SHP77 (cell line): ENCODE measurements at regions not wholly inside any gene's neighbourhood (a gene's known extent, or its start where the extent isn't known, plus 50 kb on each side); places are given as distances from the start of the nearest gene placed in this dataset.

Experiments
- DNase-seq, 2 experiments: peaks; one replicate each; lab custom pipeline; 2025; lab: John Stamatoyannopoulos, UW

DNA sequence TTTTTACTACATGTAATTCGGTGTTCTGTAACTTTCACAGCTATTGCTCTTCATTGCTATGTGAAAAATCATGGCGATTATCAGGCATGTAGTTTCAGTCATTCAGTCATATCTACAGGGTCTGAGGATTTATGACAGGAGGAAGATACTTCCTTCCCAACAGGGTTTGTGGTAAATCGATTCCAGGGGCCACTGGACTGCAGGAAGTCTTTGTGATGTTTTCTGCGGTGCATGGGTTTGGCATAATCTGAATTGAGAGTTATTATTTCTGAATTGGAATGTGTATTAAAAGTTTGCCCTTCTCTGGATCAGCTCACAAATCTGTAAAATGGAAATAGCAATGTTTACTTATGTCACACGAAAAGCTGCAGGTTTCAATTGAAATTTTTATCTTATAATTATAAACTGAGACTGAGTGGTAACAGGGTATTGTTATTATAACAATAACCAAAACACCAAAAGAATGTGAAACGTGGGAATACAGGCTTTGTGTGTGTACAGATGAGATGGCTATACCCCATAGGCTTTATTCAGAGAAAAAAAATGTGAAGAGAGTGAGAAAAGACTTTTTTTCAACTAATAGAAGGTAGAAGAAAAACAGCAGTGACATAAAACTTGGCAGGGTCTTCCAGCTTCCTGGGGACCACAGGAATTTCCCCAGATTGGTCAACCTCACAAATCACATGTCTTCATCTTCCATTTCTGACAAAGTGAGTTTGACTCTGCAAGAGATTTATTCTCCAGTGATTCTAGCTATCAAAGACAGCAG, 307.7 kb upstream of the NFE2L3 start:
- DNase-seq: no peak

DNA sequence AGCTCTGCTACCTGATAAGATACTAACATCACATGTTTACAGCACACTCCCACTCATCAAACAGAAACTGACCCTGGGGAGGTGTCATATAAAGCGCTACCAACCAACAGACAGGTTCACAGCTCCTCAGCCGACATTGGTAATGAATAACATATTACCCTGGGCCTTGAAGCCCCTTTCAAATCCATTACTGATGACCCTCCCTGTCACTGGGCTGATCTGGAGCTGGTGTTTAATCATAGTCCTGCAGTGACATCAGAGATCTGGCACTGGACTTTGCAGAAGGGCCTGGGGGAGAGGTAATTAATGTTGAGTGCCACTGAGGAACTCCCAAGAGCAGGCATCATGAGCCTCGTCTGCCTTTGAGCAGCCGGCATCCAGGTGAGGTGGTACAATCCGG, 306.5 kb upstream of the NFE2L3 start:
- no peak for DNase-seq

- peak in 1 of 2 experiments; percentile 13 for DNase-seq
Measured at GRCh38 chr7:25846722-25847121, 305.3 kb upstream of the NFE2L3 start.

DNA sequence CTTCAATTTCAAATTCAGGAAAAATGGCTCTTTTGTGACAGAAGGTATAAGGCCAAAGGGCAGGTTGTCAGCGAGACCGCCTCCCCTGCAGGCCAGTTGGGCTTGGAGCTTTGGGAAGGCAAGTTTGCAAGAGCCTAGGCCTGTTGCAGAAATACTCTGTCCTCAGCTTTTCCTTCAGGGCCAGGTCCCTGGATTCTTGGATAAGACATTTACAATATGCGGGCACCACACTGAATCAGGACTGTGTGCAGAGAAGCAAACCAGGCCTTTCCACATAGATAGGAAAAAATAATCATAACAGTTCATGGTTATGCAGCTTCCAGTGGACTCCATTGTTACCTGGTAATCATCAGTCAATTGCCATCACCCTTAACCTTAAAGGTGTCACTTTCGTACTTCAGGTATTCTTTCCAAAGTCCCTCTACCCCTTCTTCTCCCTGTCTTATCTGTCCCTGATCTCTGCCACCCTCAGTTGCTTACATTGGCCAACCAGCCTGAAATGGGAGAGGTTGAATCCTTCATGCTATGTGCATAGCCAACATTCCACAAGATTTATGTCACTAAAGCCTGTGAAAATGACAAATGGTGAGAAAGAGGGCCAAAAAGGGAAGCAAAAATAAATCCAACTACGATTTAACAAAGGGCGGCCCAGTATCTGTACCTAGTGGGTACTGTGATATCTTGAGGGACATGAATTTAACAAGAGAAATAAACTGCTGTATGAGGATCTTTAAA, 304.5 kb upstream of the NFE2L3 start:
- no peak for DNase-seq

DNA sequence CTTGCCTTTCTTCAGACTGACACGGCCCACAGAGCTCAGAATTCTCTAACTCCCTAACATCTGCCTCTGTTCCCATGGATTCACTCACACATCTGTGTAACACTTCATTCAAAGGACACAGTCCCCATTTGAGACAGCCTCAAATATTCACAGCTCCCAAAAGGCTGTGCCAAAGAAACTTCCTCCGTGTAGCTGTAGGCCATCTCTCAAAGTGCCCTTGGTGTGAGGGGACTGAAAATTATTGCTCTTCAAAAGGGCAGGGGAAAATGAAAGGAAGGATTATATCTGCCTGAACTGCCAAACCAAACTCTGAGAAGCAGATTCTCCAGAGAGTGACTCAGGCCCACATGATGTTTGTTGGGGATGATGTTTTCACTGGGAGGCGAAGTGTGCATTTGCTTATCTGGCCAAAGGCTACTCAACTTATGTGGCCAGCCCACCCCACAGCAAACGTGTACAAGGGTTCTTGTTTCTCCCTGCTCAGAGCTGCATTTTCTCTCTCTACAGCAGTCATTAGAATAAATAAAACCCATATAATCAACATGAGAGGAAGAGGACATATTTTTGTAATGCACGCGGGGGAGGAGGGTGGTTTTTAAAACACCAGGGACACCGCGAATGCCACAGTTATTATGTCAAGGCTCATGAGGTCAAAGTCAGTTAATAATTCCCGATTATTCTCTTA, 302.4 kb upstream of the NFE2L3 start:
- DNase-seq: no peak

- no peak for DNase-seq
Measured at GRCh38 chr7:25850216-25850615, 301.8 kb upstream of the NFE2L3 start.

DNA sequence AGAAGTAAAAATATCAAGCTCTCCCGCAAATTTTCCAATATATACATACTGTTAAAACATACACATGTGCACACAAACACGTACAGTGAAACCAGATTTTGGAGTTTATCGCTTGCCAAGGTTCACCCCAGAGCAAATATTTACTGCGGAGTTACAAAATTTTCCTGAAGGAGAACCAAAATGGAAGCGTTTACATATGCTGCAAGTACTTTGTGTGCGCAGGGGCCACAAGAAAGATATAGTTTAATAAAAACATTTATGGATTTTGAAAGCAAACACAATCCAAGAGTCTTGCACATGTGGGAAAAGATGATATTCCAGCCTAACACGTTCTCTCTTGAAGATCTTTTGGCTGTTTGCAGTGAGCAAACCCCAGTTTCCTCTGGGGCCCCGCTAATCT, 301.3 kb upstream of the NFE2L3 start:
- DNase-seq: no peak

DNA sequence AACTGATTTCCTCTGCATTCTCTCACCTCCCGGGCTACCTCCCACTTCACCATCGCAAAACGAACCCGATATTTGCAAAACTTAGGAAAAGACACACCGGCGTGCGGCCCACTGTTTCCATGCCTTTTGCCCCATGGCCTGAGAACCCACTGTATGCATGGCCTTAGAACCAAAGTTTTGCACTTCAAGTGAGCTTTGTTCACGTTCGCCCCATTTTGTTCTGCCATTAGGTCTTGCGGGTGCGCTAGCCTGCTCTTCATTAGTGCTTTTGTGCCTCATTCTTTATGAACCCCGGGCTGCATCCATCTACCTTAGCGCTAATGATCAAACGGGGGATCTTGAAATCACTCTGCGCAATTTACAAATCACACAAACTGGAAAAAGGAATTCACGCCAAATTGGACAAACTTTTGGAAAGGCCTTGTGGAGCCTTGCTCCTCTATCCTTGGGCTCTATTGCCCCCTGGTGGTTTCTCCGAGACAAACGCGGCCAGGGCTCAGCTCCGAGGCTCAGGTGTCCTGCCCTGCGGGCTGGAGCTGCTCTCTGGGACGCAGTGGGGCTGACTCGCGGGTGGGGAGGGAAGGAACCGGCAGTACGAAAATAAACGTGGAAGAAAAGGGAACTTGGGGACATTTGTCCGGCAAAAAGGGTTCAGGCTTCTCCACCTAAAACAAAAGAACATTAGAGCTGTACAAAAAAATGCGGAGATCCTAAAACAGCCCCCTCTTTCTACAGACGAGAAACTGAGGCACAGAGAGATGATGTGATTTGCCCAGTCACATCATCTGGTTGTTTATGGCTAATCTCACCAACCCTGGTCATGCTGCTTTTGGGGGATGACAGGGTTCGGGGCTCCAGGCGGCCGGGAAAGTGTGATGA, 300.4 kb upstream of the NFE2L3 start:
- peak; percentile 65 to 73 for DNase-seq

DNA sequence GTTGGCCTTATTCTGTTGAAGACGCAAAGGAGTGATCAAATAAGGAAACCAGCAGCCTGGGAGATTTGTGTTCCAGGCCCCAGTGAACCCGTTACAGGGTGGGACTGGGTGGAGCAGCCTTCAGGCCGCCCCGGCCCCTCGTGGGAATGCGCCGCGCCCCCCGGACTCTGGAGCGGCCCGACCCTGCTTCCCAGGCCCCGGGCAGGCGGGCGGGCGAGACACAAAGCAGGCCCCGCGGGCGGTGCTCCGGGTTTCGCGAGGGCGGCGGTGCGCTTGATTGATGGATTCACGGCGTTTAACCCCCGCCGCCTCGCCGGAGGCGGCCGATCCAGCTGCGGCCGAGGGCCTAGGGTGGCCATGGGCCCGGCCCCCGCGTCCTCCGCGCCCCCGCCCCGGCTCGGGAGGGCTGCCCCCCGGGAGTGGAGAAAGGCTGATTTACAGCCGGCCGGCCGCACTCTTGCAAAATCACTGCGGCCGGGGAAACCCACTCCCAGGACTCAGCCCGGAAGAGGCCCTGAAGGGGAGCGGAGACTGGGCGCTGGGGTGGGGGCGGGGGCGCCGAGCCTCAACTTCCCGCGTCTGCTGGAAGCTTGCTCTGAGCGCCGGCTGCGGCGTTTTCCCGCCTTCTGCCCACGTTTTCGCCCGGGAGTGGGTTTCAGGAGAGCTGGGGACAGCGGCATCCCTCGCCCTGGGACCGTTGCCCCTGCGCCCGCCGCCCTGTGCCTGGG, 299.6 kb upstream of the NFE2L3 start:
- no peak for DNase-seq

GRCh38 chr7:25852939-25853271, 299.1 kb upstream of the NFE2L3 start:
- DNase-seq: no peak

DNA sequence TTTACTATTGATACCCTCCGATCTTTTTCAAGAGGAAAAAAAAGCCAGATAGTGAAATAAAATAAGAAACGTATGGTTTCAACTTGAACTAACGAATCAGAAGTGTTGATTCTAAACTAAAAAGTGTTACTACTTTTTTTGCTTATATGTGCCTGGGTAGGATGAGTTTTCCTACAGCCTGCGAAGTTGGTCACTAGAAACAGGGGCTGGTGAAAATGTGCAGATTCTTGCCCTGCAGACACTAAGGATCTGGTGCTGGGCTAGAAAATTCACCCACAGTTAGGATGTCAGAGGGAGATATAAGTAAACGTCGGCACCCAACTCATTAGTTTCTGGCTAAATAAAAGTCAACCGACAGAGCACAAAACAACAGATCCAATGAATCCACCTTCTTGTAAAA, 298.7 kb upstream of the NFE2L3 start:
- DNase-seq: no peak

GRCh38 chr7:25854059-25854458, 297.9 kb upstream of the NFE2L3 start:
- DNase-seq: no peak

GRCh38 chr7:25854608-25855497, 297.1 kb upstream of the NFE2L3 start:
- DNase-seq: peak; percentile 100

- peak; percentile 38 to 52 for DNase-seq
Measured at GRCh38 chr7:25855854-25856782, 295.9 kb upstream of the NFE2L3 start.

- DNase-seq: peak; percentile 59 to 72
Measured at GRCh38 chr7:25857376-25858067, 294.5 kb upstream of the NFE2L3 start.

DNA sequence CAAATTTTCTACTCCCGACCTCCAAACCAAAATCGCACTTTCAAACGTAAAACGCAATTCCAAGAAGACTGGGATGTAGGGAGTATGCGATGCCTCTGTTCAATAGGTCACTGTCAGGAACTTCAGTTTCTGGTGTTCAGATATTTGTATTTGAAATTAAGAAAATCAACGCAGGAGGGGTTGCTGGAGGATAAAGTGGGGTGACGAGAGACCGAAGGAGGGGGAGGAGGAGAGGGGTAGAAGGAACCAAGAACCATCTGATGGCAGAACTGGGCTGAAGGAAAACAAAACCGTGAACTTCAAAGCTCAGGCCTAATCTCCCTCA, 293.8 kb upstream of the NFE2L3 start:
- DNase-seq: no peak

GRCh38 chr7:25858525-25859411, 293.2 kb upstream of the NFE2L3 start:
- no peak for DNase-seq
